ENCODE measurements at regions not wholly inside any gene's neighbourhood (a gene's known extent, or its start where the extent isn't known, plus 50 kb on each side); places are given as distances from the start of the nearest gene placed in this dataset.

DNA sequence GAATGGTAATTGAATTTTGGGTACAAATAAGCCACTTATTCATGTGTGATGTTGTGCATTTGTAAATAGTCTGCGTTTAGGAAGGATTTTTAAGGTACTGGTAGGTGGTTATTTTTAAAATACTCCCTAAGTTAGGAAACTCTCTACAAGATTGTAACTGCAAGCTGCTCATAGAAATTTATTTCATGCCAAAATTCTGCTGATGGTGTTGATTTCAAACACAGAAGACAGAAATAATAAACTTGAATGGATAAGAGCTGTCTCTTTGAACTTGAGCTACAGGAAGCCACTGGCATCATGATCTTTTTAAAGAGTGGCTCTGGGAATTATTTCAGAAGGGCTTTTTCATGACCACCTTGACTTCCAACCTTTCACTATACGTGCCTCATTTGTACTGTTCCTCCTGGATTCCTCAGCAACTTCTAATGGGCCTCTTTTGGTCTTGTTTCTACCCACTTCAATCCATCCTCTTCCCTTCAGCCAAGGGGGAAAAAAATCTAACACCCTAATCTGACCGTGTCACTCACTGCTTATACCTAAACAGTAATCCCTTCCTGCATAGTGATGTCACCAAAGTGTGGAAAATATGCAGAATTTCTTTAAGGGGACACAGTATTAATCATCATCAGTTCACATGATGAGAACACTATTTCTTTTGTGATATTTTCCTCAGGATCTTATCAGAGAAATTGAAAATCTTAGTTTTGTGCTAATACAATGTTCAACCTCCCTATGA is 113.6 kb downstream of the PFDN4 start:
- no peak for DNase-seq
- intact Hi-C loops (cut with DNase I) = no loop called here

- intact Hi-C loops (cut with DNase I) = no loop called here
- DNase-seq = no peak
Measured at GRCh38 chr20:54323227-54323734, 115.4 kb downstream of the PFDN4 start.

DNA sequence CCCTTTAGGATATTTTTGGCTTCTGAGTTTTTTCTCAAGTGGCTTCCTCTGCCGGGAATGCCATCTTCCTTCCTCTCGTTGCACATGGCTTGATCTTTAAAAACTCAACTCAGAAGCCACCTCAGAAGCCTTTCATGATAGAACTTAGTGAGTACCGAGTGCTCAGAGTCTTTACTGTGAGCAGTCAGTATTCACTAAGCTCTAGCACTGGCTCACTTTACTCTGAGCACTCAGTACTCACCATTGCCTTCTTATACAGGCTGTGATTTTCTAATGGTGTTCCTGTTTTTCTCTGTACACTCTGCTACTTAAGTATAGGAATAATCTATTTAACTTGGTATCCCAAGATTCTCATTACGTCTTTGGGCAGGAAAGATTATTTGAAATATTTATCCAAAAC is 116.2 kb downstream of the PFDN4 start:
- intact Hi-C loops (cut with DNase I) = no loop called here
- no peak for DNase-seq

- intact Hi-C loops (cut with DNase I) = no loop called here
- DNase-seq = no peak
Measured at GRCh38 chr20:54324652-54325285, 116.9 kb downstream of the PFDN4 start.

- intact Hi-C loops (cut with DNase I) = no loop called here
- no peak for DNase-seq
Measured at GRCh38 chr20:54335299-54335698, 127.4 kb downstream of the PFDN4 start.

DNA sequence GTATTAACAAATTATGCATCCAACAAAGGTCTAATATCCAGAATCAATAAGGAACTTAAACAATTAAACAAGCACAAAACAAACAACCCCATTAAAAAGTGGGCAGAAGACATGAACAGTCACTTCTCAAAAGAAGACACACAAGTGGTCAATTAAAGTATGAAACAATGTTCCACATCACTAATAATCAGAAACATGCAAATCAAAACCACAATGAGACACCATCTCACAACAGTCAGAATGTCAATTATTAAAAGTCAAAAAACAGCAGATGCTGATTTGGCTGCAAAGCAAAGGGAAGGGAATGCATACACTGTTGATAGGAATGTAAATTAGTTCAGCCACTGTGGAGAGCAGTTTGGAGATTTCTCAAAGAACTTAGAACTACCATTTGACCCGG is 129.3 kb downstream of the PFDN4 start:
- intact Hi-C loops (cut with DNase I) = no loop called here
- no peak for DNase-seq

- no peak for DNase-seq
- intact Hi-C loops (cut with DNase I) = no loop called here
Measured at GRCh38 chr20:54339093-54339492, 131.2 kb downstream of the PFDN4 start.

DNA sequence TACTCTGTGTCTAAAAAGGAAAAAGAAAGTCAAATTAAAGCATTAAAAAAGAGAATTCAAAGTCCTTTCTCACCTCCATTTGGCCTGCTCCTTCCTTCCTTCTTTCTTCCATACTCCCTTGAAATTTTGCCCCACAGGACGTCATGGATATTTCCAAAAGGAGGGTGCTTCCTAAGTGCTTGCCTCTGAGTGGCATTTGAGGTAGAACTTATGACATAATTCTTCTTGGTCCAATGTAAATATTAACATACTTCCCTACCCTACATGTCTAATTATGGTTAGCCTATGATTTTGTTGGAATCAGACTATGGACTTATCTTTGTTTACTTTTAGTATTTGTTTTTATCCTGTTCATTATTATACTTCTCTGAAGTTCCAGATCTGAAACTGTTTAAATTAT is 132.3 kb downstream of the PFDN4 start:
- intact Hi-C loops (cut with DNase I) = no loop called here
- DNase-seq = no peak

GRCh38 chr20:54340667-54341081 is 132.8 kb downstream of the PFDN4 start:
- DNase-seq = no peak
- intact Hi-C loops (cut with DNase I) = no loop called here

DNA sequence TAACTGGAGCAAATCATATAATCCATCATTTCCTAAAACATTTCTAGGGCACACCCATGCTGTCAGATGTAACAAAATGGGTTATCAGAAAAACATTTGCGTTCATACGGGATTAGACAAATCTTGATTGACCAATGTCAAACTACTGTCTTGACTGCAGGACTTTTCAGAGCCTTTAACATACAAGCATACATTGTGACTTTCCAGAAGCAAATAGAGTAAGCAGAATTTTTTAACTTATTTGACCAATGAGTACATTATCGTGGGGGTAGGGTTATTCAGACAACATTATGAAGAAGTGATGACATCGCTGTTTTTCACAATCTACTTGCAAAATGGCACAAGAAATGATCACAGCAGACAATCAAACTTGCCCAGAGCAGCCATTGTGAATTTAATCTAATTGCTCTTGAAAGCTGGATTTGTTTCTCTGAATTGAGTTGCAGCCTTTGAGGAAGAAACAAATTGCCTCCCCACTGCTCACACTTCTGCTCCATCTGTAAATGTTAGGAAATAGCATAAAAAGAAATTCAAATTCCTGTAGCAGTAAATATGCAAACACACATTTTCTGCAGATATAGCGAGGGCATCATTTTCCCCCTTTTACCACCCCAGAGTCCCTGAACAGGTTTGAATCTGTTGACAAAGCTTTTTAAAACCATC is 133.0 kb upstream of the DOK5 start:
- intact Hi-C loops (cut with DNase I) = no loop called here
- DNase-seq = no peak

DNA sequence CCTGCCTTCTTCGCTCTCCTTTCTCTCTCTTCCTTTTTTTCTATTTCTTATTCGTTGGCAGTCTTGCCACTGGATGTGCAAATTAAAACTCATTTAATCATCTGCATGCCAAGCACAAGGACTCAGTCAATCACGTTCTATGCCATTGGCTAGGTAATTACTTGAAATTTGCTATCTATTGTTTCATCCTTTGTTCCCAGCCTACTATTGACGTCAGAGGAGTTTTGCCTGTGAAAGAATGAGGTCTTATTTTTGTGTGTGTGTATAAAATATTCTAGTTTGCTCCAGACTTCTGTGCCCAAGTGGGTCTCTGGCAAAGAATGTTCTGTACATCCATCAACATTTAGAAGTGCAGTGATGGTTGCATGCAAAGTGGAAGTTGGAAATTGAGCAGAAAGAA is 132.3 kb upstream of the DOK5 start:
- intact Hi-C loops (cut with DNase I) = no loop called here

DNA sequence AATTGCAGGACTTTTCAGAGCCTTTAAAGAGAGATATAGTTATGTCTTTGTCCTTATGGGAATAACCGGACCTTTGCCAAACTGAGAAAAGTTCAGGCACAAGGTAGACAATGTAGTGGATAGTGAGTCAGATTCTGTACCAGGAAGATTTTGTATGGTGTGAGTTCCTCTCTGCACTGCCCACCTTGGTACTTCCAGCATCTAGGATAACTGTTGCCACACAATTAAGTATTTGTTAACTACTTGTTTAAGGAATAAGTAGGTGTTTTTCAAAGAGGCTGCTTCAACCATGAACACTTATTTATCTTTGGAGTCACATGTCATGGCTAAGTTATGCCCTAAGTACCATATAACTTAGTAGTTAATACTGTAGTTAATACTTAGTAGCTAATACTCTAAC is 131.8 kb upstream of the DOK5 start:
- intact Hi-C loops (cut with DNase I) = no loop called here
- no peak for DNase-seq

More for the DNA sequence above, 132.3 kb upstream of the DOK5 start:
- DNase-seq = no peak

DNA sequence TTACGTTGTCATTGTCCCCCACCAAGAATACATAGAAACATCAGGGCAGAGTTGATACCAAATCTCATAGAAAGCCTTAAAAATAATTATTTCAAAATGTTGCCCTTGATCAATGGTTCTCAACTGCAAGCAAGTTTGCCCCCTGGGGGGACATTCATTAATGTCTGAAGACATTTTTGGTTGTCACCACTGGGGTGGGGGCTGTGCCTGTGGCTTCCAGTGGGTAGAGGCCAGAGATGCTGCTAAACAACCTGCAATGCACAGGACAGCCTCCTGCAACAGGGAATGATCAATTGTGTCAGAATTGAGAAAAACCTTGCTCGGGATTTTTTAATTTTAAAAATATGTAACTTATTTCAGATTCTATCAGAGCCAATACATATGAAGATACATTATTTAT is 130.6 kb upstream of the DOK5 start:
- intact Hi-C loops (cut with DNase I) = no loop called here
- DNase-seq = no peak

DNA sequence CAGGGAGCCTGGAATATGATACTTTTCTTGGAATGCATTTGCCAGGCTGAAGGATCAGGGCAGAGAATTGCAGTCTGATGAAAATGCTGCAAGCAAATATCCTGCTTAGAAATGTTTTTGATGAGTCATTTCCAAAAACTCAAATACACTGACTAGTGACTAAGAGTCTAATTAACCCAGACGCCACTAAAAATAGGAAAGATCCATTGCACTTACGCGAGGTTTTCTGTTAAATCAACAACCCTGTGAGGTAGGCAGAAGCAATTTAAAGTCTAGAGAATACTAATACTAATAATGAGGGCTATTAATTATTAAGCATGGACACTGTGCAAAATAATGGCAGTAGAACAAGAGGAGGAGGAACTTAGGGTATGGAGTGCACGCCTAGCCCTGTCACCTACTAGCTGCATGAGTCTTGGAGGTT is 130.1 kb upstream of the DOK5 start:
- intact Hi-C loops (cut with DNase I) = no loop called here
- no peak for DNase-seq

DNA sequence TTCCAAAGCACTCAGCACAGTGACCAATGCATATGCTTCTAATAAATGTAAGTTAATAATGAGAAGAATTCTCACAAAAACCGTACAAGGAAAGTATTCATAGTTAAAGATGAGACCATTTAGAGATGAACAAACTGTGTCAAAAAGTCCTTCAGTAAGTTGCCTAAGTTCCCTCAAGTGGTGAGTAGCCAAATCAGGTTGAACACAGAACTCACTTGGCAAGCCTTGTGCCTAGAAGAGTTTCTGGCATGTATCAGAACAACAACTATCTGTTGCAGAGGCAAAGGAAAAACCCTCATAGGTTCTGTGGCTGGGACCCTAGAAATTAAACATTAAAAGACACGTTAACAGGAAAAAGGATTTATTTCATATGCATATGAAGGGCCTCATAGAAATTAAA is 129.6 kb upstream of the DOK5 start:
- intact Hi-C loops (cut with DNase I) = no loop called here
- DNase-seq = no peak

GRCh38 chr20:54346276-54346675 is 129.1 kb upstream of the DOK5 start:
- no peak for DNase-seq
- intact Hi-C loops (cut with DNase I) = no loop called here

DNA sequence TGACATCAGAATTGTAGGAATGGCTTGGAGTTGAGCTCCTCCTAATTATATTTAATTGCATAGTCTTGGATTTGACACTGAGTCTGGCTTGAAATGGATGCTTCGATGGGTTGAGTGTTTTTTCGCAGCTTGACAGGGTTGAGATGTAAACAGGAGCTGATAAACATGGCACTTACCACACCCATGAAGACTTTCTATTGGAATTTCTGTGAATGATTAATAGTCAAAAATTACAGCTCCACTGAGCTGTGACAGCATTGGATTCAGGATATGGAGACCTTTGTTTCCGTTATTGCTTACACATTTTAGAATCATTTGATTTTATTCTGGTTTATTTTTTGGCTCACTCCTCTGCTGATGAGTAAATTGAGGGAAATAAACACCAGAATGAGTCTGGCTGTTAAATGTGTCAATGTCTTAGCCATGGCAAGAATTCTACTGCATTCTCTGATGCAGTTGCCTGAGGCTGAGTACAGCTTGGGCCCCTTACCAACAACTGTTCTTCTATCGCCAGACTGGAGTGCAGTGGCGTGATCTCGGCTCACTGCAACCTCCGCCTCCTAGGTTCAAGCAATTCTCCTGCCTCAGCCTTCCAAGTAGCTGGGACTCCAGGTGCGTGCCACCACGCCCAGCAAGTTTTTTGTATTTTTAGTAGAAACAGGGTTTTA is 128.1 kb upstream of the DOK5 start:
- intact Hi-C loops (cut with DNase I) = no loop called here
- DNase-seq = no peak

- intact Hi-C loops (cut with DNase I) = no loop called here
- no peak for DNase-seq
Measured at GRCh38 chr20:54350415-54350814, 125.0 kb upstream of the DOK5 start.

GRCh38 chr20:54351371-54352136 is 123.8 kb upstream of the DOK5 start:
- intact Hi-C loops (cut with DNase I) = no loop called here
- no peak for DNase-seq
